OCI-LY3 (cell line): ENCODE measurements at regions not wholly inside any gene's neighbourhood (a gene's known extent, or its start where the extent isn't known, plus 50 kb on each side); places are given as distances from the start of the nearest gene placed in this dataset.

Experiments used
- EZH2phosphoT487 ChIP-seq: fragments of 200-600 bp; shearing (Covaris generic); IDR thresholded peaks from 2 replicates; pipeline ENCODE4 v1.6.1; 2018; ENCODE audit warnings: antibody characterized with exemption, mixed run types, low read depth
- TF ChIP-seq, protein P1 (sequence below): fragments of 200-600, 300-600 bp; sonication (generic); IDR thresholded peaks from 2 replicates; pipeline ENCODE4 v1.5.1; 2014; ENCODE audit warnings: antibody characterized with exemption, low read length, low read depth

DNA sequence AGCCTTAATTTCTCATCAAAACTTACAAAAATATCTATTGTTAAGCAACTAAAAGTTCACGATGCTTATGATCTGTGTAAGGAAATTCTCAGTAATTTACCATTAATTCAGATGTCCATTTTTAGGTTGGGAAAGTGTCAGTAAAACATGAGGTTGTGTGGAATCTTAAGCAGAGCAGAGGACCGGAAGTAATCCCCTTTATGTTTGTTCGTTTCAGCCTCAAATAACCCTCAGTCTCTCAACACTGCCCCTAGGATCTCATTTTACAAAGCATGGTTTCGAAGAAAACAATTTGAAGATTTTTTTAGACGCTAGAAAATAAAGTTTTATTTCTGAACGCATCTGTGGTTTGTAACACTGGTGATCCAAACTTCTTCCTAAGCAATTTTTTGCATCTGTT, 504.2 kb downstream of the MAT2B start:
- TF ChIP-seq, protein P1, sequence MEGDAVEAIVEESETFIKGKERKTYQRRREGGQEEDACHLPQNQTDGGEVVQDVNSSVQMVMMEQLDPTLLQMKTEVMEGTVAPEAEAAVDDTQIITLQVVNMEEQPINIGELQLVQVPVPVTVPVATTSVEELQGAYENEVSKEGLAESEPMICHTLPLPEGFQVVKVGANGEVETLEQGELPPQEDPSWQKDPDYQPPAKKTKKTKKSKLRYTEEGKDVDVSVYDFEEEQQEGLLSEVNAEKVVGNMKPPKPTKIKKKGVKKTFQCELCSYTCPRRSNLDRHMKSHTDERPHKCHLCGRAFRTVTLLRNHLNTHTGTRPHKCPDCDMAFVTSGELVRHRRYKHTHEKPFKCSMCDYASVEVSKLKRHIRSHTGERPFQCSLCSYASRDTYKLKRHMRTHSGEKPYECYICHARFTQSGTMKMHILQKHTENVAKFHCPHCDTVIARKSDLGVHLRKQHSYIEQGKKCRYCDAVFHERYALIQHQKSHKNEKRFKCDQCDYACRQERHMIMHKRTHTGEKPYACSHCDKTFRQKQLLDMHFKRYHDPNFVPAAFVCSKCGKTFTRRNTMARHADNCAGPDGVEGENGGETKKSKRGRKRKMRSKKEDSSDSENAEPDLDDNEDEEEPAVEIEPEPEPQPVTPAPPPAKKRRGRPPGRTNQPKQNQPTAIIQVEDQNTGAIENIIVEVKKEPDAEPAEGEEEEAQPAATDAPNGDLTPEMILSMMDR = no peak
- no peak for TF ChIP-seq EZH2phosphoT487
